GM12892 (cell line): ENCODE measurements at regions not wholly inside any gene's neighbourhood (a gene's known extent, or its start where the extent isn't known, plus 50 kb on each side); places are given as distances from the start of the nearest gene placed in this dataset.

Source experiments
- POLR2A ChIP-seq: IDR thresholded peaks from 2 replicates; pipeline ENCODE4 v1.6.1; 2011; ENCODE audit warnings: low read depth, low read length, control low read depth
- POLR2AphosphoS5 ChIP-seq: IDR thresholded peaks from 2 replicates; pipeline ENCODE4 v1.6.1; 2011; ENCODE audit warnings: low read depth, low read length, control low read depth

GRCh38 chr13:73703606-73704005 is 430.6 kb downstream of the KLF12 start:
- TF ChIP-seq POLR2A: no peak
- no peak for TF ChIP-seq POLR2AphosphoS5
